Loucy (cell line): ENCODE measurements at regions not wholly inside any gene's neighbourhood (a gene's known extent, or its start where the extent isn't known, plus 50 kb on each side); places are given as distances from the start of the nearest gene placed in this dataset.

Source experiments
- EZH2phosphoT487 ChIP-seq: fragments of 200-600 bp; IDR thresholded peaks from 2 replicates; pipeline ENCODE4 v1.6.1; 2018; ENCODE audit warnings: antibody characterized with exemption, mild to moderate bottlenecking, moderate library complexity, borderline replicate concordance
- TF ChIP-seq, protein P1 (sequence below): fragments of 200-600 bp; sonication (generic); conservative IDR thresholded peaks from 2 replicates; pipeline ENCODE4 v1.5.1; 2014; ENCODE audit warnings: mild to moderate bottlenecking, antibody characterized with exemption, low read length

DNA sequence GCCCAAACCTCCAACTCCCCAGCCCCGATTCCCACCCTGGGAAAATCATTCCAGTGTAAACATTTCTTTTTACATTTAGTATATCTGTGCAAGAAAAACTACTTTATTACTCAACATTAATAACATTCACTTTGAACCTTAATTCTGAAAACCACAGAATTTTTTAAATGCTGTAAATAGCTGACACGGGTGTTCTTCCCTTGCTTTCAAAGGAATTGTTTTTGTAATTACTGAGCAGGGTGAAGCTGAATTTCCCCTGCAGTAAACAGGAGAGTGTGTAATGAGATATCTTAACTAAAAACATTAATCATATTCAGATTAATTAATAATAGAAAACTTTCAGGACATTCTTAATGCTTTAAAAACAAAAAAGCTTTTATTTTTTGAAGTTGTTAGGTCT, 99.3 kb upstream of the CITED2 start:
- TF ChIP-seq, protein P1, sequence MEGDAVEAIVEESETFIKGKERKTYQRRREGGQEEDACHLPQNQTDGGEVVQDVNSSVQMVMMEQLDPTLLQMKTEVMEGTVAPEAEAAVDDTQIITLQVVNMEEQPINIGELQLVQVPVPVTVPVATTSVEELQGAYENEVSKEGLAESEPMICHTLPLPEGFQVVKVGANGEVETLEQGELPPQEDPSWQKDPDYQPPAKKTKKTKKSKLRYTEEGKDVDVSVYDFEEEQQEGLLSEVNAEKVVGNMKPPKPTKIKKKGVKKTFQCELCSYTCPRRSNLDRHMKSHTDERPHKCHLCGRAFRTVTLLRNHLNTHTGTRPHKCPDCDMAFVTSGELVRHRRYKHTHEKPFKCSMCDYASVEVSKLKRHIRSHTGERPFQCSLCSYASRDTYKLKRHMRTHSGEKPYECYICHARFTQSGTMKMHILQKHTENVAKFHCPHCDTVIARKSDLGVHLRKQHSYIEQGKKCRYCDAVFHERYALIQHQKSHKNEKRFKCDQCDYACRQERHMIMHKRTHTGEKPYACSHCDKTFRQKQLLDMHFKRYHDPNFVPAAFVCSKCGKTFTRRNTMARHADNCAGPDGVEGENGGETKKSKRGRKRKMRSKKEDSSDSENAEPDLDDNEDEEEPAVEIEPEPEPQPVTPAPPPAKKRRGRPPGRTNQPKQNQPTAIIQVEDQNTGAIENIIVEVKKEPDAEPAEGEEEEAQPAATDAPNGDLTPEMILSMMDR, result no peak
- no peak for TF ChIP-seq EZH2phosphoT487
